SU-DHL-6 (cell line): ENCODE measurements at regions not wholly inside any gene's neighbourhood (a gene's known extent, or its start where the extent isn't known, plus 50 kb on each side); places are given as distances from the start of the nearest gene placed in this dataset.

Source experiments
- H2AFZ ChIP-seq: fragments of 200-600 bp; sonication (generic); 2 replicates; pipeline ENCODE4 v1.6.1; 2014; ENCODE audit warnings: low read depth, mild to moderate bottlenecking, moderate library complexity, mixed read lengths, antibody characterized with exemption, low read length; ENCODE audit not compliant: severe bottlenecking
- H3F3A ChIP-seq: fragments of 200-600 bp; shearing (Covaris generic); 2 replicates; pipeline ENCODE4 v1.6.0; 2016; ENCODE audit warnings: antibody characterized with exemption, mild to moderate bottlenecking; ENCODE audit not compliant: insufficient read depth
- H3K27ac ChIP-seq: fragments of 200-600 bp; sonication (generic); 2 replicates; pipeline ENCODE4 v1.5.1; 2016; ENCODE audit warnings: low read depth, mild to moderate bottlenecking, low read length, moderate library complexity, mixed read lengths
- H3K27me3 ChIP-seq: fragments of 200-600 bp; sonication (generic), shearing (Covaris generic); 2 replicates; pipeline ENCODE4 v1.6.0; 2014; ENCODE audit warnings: mild to moderate bottlenecking, low read length
- H3K36me3 ChIP-seq: fragments of 200-600 bp; sonication (generic); 2 replicates; pipeline ENCODE4 v1.6.1; 2014; ENCODE audit warnings: mild to moderate bottlenecking, low read length, mixed read lengths
- H3K4me2 ChIP-seq: fragments of 300-600, 200-600 bp; shearing (Covaris generic), sonication (generic); 2 replicates; pipeline ENCODE4 v1.6.0; 2014; ENCODE audit warnings: low read length, low read depth, mild to moderate bottlenecking; ENCODE audit not compliant: poor library complexity, severe bottlenecking
- H3K4me3 ChIP-seq: fragments of 200-600 bp; sonication (generic); 2 replicates; pipeline ENCODE4 v1.5.1; 2014; ENCODE audit warnings: antibody characterized with exemption, low read length, mild to moderate bottlenecking, mixed read lengths; ENCODE audit not compliant: insufficient read depth, poor library complexity, severe bottlenecking
- H3K79me2 ChIP-seq: fragments of 200-600 bp; sonication (generic); 2 replicates; pipeline ENCODE4 v1.6.1; 2014; ENCODE audit warnings: mild to moderate bottlenecking, low read length, moderate library complexity; ENCODE audit not compliant: insufficient read depth
- H3K9ac ChIP-seq: fragments of 200-600 bp; sonication (generic); 2 replicates; pipeline ENCODE4 v1.7.0; 2014; ENCODE audit warnings: mild to moderate bottlenecking, low read length
- H3K9me2 ChIP-seq: fragments of 200-600 bp; sonication (generic); replicated peaks from 2 replicates; pipeline ENCODE4 v1.6.1; 2014; ENCODE audit warnings: low read length; ENCODE audit not compliant: insufficient read depth
- H3K9me3 ChIP-seq: fragments of 200-600 bp; sonication (generic); 2 replicates; pipeline ENCODE4 v1.6.1; 2014; ENCODE audit warnings: low read length, mixed read lengths; ENCODE audit not compliant: insufficient read depth
- H4K20me1 ChIP-seq: fragments of 200-600 bp; sonication (generic); 2 replicates; pipeline ENCODE4 v1.6.1; 2014; ENCODE audit warnings: low read depth, mild to moderate bottlenecking, antibody characterized with exemption, low read length, moderate library complexity, mixed read lengths
- CTCF ChIP-seq: fragments of 200-600 bp; sonication (generic); IDR thresholded peaks from one replicate; pipeline ENCODE4 v1.5.1; 2017; ENCODE audit warnings: antibody characterized with exemption, mild to moderate bottlenecking, low read length, moderate library complexity; ENCODE audit not compliant: insufficient read depth, poor library complexity, severe bottlenecking
- EZH2phosphoT487 ChIP-seq: fragments of 200-600 bp; sonication (generic), shearing (Covaris generic); conservative IDR thresholded peaks from 2 replicates; pipeline ENCODE4 v1.6.1; 2018; ENCODE audit warnings: mild to moderate bottlenecking, antibody characterized with exemption, low read length, moderate library complexity, mixed read lengths

DNA sequence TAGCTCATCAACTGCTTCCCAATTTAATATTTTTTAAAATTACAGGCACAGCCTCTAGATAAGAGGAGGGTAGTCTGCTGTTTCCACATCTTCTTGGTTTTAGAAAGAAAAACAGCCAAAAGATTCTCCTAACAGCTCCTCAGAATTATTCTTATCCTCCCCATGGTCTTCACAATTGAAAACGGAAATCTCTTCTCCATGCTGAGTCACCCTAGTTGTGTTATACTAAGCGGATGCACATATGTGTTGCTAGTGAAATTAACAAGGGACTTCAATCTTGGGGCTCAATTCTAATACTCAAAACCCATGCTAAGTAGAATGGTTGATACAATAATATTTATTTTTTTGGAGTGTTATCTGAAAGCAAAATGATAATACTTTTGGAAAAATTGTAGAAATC is 71.9 kb upstream of the NPY start:
- H3K4me3 ChIP-seq, result no peak overlapping the region
- H3K27ac ChIP-seq, result no peak overlapping the region
- H3F3A ChIP-seq, result no peaks in the 10 kb centered on the region
- H4K20me1 ChIP-seq, result no peaks in the 10 kb centered on the region
- H3K79me2 ChIP-seq, result no peaks in the 10 kb centered on the region
- H2AFZ ChIP-seq, result no peak overlapping the region
- no peak overlapping the region for H3K4me2 ChIP-seq
- H3K9ac ChIP-seq, result no peak overlapping the region
- H3K36me3 ChIP-seq, result no peaks in the 10 kb centered on the region
- TF ChIP-seq EZH2phosphoT487 (no peak), CTCF (no peak)
- no peaks in the 10 kb centered on the region for H3K9me3 ChIP-seq
- H3K9me2 ChIP-seq, result no peaks in the 10 kb centered on the region
- no peaks in the 10 kb centered on the region for H3K27me3 ChIP-seq

DNA sequence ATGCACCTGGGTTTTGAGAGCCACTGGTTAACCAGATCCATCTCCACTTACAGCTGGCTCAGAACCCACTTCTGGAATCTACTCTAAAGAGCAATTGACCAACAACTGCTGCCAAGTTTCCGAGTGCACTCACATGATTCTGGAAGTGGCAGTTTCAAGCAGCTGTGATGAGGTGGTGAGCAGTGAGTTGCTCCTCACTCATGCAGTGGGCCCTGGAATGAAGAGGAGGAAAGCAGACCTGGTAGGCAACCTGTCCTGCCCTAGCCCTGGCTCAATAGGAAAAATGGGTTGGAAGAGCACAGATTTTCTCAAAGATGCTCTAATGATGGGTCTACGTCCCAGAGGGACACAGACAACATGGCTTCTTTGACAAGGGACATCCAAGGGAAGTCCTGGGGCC is 70.7 kb upstream of the NPY start:
- Histone ChIP-seq H3K9me2 (no peaks in the 10 kb centered on the region), H3K36me3 (no peaks in the 10 kb centered on the region), H3K79me2 (no peaks in the 10 kb centered on the region), H3K27me3 (no peaks in the 10 kb centered on the region), H3F3A (no peaks in the 10 kb centered on the region), H3K27ac (no peak overlapping the region), H3K9me3 (no peaks in the 10 kb centered on the region), H3K4me2 (no peak overlapping the region), H4K20me1 (no peaks in the 10 kb centered on the region), H2AFZ (no peak overlapping the region), H3K4me3 (no peak overlapping the region), H3K9ac (no peak overlapping the region)
- TF ChIP-seq CTCF (no peak), EZH2phosphoT487 (no peak)

GRCh38 chr7:24214670-24215069 is 69.3 kb upstream of the NPY start:
- Histone ChIP-seq H3K36me3 (no peaks in the 10 kb centered on the region), H3K4me2 (no peak overlapping the region), H3F3A (no peaks in the 10 kb centered on the region), H3K4me3 (no peak overlapping the region), H3K27me3 (no peaks in the 10 kb centered on the region), H3K9me2 (no peaks in the 10 kb centered on the region), H3K27ac (no peak overlapping the region), H3K9ac (no peak overlapping the region), H3K9me3 (no peaks in the 10 kb centered on the region), H4K20me1 (no peaks in the 10 kb centered on the region), H2AFZ (no peak overlapping the region), H3K79me2 (no peaks in the 10 kb centered on the region)
- TF ChIP-seq EZH2phosphoT487 (no peak), CTCF (no peak)

GRCh38 chr7:24216576-24217125 is 67.3 kb upstream of the NPY start:
- Histone ChIP-seq H3K9me3 (no peaks in the 10 kb centered on the region), H3K27me3 (no peaks in the 10 kb centered on the region), H3F3A (no peaks in the 10 kb centered on the region), H4K20me1 (no peaks in the 10 kb centered on the region), H3K9me2 (no peaks in the 10 kb centered on the region), H3K4me3 (no peak overlapping the region), H3K4me2 (no peak overlapping the region), H3K27ac (no peak overlapping the region), H3K79me2 (no peaks in the 10 kb centered on the region), H3K9ac (no peak overlapping the region), H3K36me3 (no peaks in the 10 kb centered on the region), H2AFZ (no peak overlapping the region)
- no peak for TF ChIP-seq EZH2phosphoT487
- TF ChIP-seq CTCF, result no peak
